ENCODE measurements at regions not wholly inside any gene's neighbourhood (a gene's known extent, or its start where the extent isn't known, plus 50 kb on each side); places are given as distances from the start of the nearest gene placed in this dataset.
A peak's percentile ranks its signal among the peaks of the same experiment; 100 is the strongest.
"Not testable (repeated sequence)": the region's sequence is repeated elsewhere in the genome, so short reads cannot be mapped to it uniquely, and the experiment has no call there.

- 28% methylated on average over 4 of the region's 4 CpGs for WGBS (ENCODE audit: missing lambda C conversion rate)
- ATAC-seq, FAIRE-seq, H3K27ac ChIP-seq, H3K4me1 ChIP-seq, POLR2A ChIA-PET, H3K4me2 ChIP-seq, H3K4me3 ChIP-seq: not testable (repeated sequence)
- H3K9me3 ChIP-seq = peaks cover 16% of the 10 kb centered on the region; the same call in 2 of the 3 replicates
- DNase-seq (ENCODE audit: low read depth in 1 of 2, low spot score in 1 of 2) = peak in 1 of 2 experiments; percentile 20
- CTCF ChIA-PET = interaction anchor here (0.6 to 2.7 kb wide), 16 partner anchors 8 to 675 kb away, joined by 3 to 26 read pairs (median 4); no protein-coding TSS in a partner anchor
- TF ChIP-seq SMC3 (IDR thresholded peaks at IDR 0.05) (peak; percentile 64), RAD21 (conservative IDR thresholded peaks at IDR 0.05 in 1 of 2, IDR thresholded peaks at IDR 0.05 in 1 of 2) (peak; percentile 56 to 63), CTCF (IDR thresholded peaks at IDR 0.05) (peak; percentile 61)
Observed at GRCh38 chr5:154640213-154640831, 114.9 kb upstream of the LARP1 start.

DNA sequence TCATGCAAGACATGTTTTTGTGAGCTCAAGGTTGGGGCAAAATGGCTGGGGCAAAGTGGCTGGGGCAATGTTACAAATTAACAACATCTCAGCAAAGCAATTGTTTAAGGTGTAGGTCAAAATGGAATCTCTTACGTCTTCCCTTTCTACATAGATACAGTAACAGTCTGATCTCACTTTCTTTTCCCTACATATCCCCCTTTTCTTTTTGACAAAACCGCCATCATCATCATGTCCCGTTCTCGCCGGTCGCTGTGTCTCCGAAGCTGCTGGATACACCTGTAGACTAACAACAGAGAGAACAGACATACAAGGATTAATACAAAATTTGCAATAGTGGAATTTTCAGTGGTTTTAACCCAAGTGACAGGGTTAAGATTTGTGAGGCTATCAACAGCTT is 118.4 kb upstream of the LARP1 start:
- H3K9me3 ChIP-seq; POLR2A ChIA-PET; DNase-seq (ENCODE audit: low read depth in 1 of 2, low spot score in 1 of 2); FAIRE-seq; H3K27ac ChIP-seq; H3K4me3 ChIP-seq; H3K4me1 ChIP-seq; H3K4me2 ChIP-seq; ATAC-seq: not testable (repeated sequence)
- CTCF ChIA-PET = interaction anchor here (1.0 to 3.3 kb wide), 3 partner anchors 14 to 671 kb away, joined by 3 to 6 read pairs (median 3); no protein-coding TSS in a partner anchor
- 82% methylated on average over 7 of the region's 7 CpGs for WGBS (ENCODE audit: missing lambda C conversion rate)

- ATAC-seq; H3K4me2 ChIP-seq; H3K27ac ChIP-seq; FAIRE-seq; DNase-seq (ENCODE audit: low read depth in 1 of 2, low spot score in 1 of 2); POLR2A ChIA-PET; H3K4me3 ChIP-seq; H3K4me1 ChIP-seq; H3K9me3 ChIP-seq: not testable (repeated sequence)
- whole genome bisulfite sequencing (ENCODE audit: missing lambda C conversion rate) = 77% methylated on average over 12 of the region's 12 CpGs
- CTCF ChIA-PET = interaction anchor here (1.0 to 3.3 kb wide), 3 partner anchors 14 to 671 kb away, joined by 3 to 6 read pairs (median 3); no protein-coding TSS in a partner anchor
Observed at GRCh38 chr5:154636271-154636670, 118.9 kb upstream of the LARP1 start.

GRCh38 chr5:154633744-154634143 is 121.4 kb upstream of the LARP1 start:
- POLR2A ChIA-PET; H3K9me3 ChIP-seq; DNase-seq (ENCODE audit: low read depth in 1 of 2, low spot score in 1 of 2); H3K4me3 ChIP-seq; H3K4me2 ChIP-seq; ATAC-seq; FAIRE-seq; H3K27ac ChIP-seq; H3K4me1 ChIP-seq: not testable (repeated sequence)
- CTCF ChIA-PET = interaction anchor here (1.0 to 3.8 kb wide), 4 partner anchors 16 to 659 kb away, joined by 3 to 19 read pairs (median 6); no protein-coding TSS in a partner anchor
- 73% methylated on average over 4 of the region's 4 CpGs for WGBS (ENCODE audit: missing lambda C conversion rate)

GRCh38 chr5:154631141-154631540 is 124.0 kb upstream of the LARP1 start:
- H3K4me3 ChIP-seq = no peak overlapping the region
- H3K4me2 ChIP-seq = no peak overlapping the region
- no peak for TF ChIP-seq EP300 (IDR thresholded peaks at IDR 0.05)
- TF ChIP-seq MAX (IDR thresholded peaks at IDR 0.05) = no peak
- TF ChIP-seq HMGXB4 (CRISPR knock-in tag; IDR thresholded peaks at IDR 0.05; ENCODE audit: borderline replicate concordance) = no peak
- no peak for TF ChIP-seq POLR2AphosphoS2 (conservative IDR thresholded peaks at IDR 0.05; ENCODE audit: low read length)
- TF ChIP-seq ZSCAN20 (CRISPR knock-in tag; IDR thresholded peaks at IDR 0.05) = no peak
- no peak for TF ChIP-seq TP53 (CRISPR knock-in tag; IDR thresholded peaks at IDR 0.05)
- no peak for TF ChIP-seq JUN (IDR thresholded peaks at IDR 0.05)
- TF ChIP-seq, protein P1, sequence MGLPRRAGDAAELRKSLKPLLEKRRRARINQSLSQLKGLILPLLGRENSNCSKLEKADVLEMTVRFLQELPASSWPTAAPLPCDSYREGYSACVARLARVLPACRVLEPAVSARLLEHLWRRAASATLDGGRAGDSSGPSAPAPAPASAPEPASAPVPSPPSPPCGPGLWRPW (IDR thresholded peaks at IDR 0.05) = no peak
- H3K27ac ChIP-seq = no peak overlapping the region
- H3K4me1 ChIP-seq = no peaks in the 10 kb centered on the region
- no peaks in the 10 kb centered on the region for H3K9me3 ChIP-seq
- POLR2A ChIA-PET = interaction anchor here (1.2 kb wide), 1 partner anchor 592 kb away, joined by 3 read pairs; the partner anchor contains the start of genes FAM114A2 and MFAP3
- WGBS (ENCODE audit: missing lambda C conversion rate) = 91% methylated on average over 10 of the region's 22 CpGs
- FAIRE-seq (no peak), DNase-seq (ENCODE audit: low read depth in 1 of 2, low spot score in 1 of 2) (no peak), ATAC-seq (no peak)
- CTCF ChIA-PET = interaction anchor here (0.6 to 3.8 kb wide), 13 partner anchors 9 to 666 kb away, joined by 3 to 25 read pairs (median 6); no protein-coding TSS in a partner anchor

Data from A549 (cell line).